ENCODE measurements at regions not wholly inside any gene's neighbourhood (a gene's known extent, or its start where the extent isn't known, plus 50 kb on each side); places are given as distances from the start of the nearest gene placed in this dataset.
"Not testable (repeated sequence)": the region's sequence is repeated elsewhere in the genome, so short reads cannot be mapped to it uniquely, and the experiment has no call there.

DNA sequence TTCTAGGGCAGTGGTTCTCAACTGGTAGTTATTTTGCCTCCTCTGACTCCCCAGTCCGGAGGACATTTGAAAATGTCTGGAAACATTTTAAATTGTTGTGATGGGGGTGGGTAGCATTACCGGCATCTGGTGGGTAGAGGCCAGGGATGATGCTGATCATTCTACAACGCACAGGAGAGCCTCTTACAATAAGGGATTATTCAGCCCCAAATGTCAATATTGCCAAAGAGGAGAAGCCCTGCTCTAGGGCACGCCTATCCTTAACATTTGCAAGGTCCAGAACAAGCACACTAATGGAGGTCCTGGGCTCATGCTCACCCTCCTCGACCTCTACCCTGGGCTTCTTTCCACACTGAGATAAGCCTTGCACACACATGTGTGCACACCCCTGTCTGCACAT, 106.4 kb downstream of the MINAR1 start:
- no peak for DNase-seq (ENCODE audit: low read depth)

DNA sequence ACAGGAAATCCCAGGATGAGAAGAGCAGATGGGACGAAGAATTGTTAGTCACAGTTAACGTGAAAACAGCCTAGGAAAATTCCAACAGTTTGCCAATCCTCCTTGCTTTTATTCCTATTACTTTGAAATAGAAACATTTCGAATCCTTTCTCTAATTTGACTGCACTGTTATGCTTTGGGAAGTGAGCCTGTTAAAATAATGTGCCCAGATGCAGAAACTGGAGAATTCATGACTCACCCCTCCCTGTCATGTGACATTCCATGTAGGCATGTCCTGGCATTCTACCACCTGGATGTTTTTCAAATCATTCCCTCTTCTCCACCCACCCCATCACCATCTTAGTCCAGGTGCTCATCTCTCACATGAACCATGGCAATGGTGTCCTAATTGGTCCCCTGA, 107.3 kb downstream of the MINAR1 start:
- peak; percentile 28 for DNase-seq (ENCODE audit: low read depth)

DNA sequence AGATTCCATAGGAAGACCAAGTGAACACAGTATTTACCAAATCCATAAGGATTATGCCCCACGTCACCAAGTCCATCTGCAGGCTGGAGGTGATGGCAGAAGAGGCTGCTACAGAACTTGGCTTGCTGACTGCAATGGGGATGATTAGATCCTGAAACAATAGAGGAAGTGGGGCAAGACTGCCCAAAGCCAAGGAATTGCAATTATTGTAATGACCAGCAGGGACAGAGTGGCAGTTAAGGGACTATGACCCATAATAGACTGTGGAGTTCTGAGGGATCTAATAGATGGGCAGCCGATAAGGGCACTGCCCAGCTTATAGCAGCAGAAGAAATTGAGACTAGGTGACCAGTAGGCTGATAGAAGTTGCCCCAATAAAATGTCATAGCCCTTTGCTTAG, 108.4 kb downstream of the MINAR1 start:
- peak; percentile 8 for DNase-seq (ENCODE audit: low read depth)

DNA sequence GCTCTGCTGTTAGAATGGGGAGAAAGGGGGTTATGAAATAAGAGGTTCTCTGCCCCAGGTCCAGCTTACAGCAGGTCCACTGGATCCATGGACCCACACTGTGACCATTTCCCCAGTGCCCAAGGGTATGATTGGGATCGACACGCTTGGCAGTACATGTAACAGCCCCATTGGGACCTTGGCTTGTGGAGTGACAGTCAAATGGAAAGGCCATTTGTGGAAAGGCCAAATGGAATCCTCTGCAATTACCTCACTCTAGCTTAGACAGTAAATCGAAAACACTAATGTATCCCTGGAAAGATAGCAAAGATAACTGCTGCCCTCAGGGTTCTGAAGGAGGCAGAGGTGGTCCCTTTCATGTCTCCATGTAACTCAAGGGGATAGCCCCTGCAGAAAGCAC, 109.1 kb downstream of the MINAR1 start:
- DNase-seq (ENCODE audit: low read depth) = no peak

DNA sequence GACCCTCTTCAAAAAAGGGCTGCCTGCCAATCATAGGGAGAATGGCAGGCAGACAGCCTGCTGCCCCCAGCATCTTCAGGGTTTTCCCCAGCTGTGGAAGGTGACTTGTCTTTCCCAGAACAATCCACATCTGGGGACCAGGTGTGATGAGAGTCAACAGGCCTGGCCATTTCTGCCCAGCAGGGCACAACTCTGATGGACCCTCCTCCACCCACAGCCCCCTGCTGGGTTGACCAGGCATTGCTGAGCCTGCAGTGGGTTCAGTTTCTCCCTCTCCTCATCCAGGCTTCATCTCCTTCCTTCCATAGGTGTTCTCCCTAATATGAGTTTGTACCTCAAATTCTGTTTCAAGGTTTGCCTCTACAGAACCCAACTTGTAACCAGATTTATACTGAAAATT, 111.0 kb downstream of the MINAR1 start:
- no peak for DNase-seq (ENCODE audit: low read depth)

DNA sequence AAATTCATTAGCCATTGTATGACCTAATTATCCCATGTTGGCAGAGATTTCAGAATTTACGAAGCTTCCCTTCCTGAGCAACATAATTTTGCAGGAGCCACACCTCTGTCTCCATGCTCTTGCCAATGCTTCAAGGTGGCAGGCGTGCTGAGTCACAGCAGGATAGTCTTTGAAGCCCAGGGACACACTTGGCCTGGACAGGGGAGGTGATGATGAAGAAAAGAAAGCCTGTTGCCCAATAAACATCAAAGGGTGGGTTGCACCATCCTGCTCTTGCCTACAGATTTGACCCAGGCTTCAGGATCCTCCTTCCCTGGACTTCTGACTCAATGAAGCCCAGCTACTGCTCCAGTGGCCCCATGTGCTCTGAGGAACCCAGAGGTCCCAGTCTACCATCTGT, 117.1 kb downstream of the MINAR1 start:
- no peak for DNase-seq (ENCODE audit: low read depth)

DNA sequence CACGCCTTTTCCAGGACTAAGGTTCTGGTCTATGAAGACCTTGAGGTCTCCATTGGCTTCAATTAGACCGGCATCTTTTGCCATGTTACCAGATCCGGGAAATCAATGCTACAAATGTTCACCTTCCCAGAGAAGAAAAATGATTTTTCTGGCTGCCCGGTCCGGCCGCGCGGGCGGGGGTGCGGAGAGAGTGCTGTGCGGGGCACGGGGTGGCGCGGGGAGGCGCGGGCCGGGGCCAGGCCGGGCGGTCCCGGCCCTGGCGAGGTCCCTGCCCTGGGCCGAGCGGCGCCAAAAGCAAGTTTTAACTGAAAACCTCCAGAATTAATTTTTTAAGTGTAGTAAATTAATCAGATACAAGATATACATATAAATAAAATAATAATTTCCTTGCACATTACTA, 128.2 kb downstream of the MINAR1 start:
- DNase-seq (ENCODE audit: low read depth) = no peak

DNA sequence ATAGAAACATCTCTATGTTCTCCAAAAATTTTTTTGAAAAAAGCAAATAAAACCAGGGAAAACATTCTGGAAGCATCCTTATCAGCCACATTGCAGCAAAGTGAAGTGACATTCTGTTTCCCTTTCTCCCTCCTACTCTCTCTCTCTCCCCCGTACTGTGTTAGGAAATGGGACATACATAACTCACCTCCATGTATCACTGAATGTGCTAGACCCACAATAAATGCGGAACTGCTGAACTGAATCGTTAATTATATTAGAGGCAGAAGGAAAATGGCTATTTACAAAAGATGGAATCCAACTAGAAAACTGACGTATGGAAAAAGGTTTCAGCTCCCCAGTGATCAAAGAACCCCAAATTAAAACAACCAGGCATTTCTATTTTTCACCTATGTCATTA, 129.8 kb downstream of the MINAR1 start:
- DNase-seq (ENCODE audit: low read depth) = no peak

DNA sequence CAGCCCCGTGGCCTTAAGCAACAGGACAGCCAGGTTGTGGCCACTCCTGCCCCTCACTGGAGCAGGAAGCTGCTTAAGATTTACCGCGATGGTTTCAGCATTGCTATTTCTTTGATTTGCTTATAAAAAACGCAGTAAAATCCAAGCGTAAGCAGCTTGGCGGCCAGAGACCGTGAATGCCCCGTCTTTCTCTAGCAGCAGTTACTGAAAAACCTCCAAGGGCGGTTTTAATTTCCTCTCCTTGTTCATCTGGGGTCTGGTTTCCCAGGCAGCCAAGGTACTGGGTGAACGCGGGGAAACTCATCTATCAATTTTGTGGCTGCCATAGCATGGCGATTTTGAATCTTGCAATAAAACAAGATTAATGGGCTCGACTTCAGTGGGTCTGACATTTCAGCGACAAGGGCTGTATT, 130.3 kb downstream of the MINAR1 start:
- DNase-seq (ENCODE audit: low read depth) = no peak

DNA sequence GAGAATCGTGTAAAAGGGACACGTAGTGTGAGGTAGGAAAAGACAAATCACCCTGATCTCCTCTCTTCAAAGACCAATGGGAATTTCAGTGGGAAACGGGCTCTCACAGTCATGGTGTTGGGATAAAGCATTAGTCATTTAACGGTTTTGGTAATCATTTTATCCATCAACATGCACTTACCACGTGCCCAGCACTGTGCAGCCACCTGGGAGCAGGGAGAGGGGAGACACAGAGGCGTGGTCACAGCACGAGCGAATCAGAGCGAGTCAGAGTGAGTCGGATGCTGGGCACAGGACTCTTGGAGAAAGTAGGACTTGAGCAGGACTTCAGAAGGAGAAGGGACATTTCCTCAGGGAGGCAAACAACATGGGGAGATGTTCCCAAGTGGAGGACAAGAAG, 130.8 kb downstream of the MINAR1 start:
- no peak for DNase-seq (ENCODE audit: low read depth)

DNA sequence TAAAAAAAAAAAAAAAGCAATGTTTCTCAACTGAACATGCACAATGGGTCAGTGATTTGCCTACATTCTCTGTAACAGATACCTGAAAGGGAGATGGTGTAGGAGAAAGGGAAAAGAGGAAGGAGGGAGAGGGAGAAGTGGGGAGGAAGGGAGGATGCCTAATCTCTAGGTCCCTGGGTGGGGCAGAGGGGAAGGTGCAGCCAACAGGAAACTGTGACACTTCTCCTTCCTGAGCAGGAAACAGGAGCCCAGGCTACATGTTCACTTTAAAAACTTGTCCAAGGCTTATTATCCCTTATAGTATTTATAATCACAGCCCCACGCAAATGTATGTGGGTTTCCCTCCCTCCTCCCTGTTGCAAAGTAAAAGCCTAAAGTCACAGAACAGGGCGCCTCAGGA, 137.9 kb downstream of the MINAR1 start:
- no peak for DNase-seq (ENCODE audit: low read depth)

DNA sequence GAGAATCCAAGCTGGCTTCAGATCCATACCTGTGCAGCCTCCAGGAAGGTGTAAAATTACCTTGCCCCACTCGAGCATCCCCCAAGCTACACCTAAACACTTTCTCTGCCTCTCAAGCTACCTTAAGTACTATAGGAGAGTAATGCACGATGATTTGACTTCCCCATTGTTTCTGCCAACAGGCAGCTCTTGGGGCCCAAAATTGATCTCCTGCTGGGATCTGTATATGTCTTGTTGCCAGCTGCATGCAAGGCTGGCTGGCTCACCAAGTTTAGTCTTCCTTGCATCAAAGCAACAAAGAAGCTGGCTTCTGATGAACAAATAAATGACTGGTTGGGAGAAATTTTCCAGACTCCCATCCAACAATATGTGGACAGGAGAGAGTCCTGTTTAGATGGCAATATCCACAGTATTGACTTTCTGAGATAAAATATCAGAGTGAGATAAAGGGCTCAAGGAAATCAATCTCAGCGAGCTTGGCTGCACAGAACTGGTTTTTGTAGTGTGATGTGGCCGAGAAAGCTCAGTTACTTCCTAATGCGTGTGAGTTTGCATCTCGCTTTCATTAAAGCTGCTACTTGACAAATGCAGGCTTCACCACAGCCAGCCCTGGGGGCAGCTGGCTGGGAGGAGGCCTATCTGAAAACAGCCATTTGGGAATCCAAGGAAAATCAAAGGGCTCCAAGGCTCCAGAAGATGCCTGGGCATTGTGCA, 140.7 kb downstream of the MINAR1 start:
- no peak for DNase-seq (ENCODE audit: low read depth)

DNA sequence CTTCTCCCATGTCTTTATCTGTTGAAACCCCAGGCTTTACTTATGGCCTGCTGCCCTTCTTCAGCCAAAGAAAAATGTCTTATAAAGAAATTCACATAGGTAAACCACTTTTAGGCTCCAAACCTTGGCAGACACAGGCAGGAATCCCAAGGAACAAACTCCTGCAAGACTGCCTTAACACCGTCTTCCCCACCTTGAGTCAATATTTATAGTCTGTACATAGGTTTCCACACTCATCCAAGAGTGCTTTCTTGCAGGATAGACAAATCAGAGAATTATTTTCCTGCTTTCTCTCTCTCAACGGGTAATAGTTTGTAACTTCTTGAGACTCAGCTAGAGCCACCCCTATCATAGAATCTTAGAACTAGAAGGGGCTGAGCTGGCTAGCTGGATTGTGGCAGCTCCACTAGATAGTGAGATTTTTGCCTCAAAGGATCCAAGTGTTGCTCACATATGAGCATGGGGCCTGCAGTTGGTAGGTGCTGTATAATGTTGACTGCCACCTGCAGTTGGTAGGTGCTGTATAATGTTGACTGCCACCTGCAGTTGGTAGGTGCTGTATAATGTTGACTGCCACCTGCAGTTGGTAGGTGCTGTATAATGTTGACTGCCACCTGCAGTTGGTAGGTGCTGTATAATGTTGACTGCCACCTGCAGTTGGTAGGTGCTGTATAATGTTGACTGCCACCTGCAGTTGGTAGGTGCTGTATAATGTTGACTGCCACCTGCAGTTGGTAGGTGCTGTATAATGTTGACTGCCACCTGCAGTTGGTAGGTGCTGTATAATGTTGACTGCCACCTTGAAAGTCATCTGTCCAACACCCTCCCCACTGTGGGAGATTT, 142.5 kb downstream of the MINAR1 start:
- DNase-seq (ENCODE audit: low read depth) = not testable (repeated sequence)

DNA sequence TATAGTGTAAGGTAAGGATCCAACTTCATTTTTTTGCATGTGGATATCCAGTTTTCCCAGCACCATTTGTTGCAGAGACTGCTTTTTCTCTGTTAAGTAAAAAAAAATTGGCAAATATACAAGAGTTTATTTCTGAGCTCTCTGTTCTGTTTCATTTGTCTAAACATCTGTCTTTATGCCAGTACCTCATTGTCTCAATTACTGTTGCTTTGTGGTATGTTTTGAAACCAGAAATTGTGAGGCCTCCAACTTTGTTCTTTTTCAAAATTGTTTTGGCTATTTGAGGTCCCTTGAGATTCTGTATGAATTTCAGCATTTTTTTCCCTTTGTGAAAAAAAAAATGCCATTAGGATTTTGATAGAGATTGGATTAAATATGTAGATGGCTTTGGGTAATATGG, 150.5 kb downstream of the MINAR1 start:
- no peak for DNase-seq (ENCODE audit: low read depth)

DNA sequence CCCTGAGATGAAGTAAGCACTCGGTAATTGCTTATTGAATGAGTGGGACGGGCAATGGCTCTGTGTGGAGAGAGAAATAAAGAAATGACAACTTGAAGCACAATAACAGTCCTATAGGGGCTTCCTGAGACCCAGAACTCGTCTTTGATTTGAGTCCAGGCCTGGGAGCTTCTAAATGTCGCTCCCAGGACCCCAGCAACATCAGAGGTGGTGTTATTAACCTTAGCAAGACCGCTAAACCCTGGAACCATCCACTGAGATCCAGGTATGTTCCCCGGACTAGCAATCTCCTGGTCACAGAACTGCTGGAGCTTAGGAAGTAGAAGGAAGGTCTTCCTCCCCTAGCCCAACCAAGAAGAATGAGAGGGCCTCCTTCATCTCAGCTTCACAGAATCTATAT, 160.0 kb downstream of the MINAR1 start:
- DNase-seq (ENCODE audit: low read depth) = no peak

DNA sequence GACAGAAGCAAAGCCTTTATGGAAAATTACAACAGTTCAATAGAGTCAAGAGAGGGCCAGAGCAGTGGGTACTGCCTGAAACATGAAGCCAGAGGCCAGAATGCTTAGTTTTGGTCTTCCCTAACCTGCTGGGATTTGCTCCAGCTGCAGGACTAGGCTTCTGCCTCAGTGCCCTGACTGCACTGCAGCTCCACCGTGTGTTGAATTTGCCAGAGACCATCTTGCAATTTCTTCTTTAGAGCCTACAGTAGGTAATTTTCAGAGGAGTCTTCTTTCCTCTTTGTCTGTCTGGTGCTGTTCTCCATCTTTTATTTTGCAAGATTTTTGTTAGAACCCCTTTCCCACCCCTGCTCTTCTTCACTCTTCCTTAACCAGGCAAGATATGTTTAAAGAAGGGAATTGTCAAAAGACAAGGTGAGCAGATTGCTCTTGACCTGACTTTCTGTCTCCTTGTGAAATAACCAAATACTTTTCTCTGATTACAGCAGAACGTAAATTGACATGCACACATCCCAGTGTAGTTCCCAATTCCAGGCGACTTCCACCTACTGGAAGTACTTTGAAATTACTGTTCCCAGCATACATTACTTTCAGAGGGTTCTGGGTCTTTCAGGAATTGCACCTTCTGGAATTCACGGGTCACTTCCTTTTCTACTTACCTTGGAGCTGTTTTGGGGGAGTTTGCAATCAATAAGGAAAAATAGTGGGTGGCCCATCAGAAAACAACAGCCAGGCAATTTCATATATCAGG, 161.2 kb downstream of the MINAR1 start:
- no peak for DNase-seq (ENCODE audit: low read depth)

DNA sequence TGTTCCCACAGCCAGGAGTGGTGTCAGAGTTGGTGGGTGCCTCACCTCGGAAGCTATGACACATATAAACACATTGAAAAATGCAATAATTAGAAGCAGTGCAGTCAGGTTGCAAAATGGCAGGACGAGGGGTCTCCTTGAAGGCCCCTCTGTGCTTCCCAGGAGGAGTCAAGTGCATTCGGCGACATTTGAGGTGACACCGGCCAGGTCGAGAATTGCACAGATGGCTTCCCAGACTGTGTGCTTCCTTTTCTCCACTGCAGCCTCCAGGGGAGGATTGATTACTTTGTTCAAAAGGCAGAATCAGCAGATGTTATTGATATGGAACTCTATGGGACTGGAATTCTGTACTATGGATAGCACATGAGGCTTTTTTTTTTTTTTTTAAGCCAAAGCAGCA, 163.2 kb downstream of the MINAR1 start:
- no peak for DNase-seq (ENCODE audit: low read depth)

DNA sequence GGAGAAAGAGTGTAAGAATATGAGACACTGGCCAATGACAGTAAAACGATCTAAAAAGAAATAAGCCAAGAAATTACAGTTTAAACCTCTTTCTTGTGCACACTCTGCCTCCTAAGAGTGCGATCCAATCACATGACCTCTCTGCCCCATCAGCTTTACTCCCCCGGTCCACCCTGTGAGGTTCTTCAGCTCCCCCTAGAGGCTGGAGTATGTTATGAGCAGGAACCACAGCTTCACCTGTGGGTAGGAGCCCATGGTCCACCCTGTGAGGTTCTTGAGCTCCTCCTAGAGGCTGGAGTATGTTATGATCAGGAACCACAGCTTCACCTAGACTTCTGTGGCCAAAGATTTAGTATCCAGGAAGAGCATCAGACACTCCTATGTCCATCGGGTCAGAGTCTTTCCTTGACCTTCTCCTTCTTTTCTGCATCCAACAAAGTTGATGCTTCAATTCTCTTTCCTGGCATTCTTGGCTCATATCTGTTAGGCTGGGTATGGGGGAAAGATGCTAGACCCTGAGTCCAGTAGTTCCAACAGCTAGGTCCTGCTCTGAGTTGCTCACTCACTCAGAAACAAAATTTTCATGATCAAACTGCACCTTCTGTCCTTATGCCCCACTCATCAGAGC, 164.0 kb downstream of the MINAR1 start:
- DNase-seq (ENCODE audit: low read depth) = peak; percentile 83

DNA sequence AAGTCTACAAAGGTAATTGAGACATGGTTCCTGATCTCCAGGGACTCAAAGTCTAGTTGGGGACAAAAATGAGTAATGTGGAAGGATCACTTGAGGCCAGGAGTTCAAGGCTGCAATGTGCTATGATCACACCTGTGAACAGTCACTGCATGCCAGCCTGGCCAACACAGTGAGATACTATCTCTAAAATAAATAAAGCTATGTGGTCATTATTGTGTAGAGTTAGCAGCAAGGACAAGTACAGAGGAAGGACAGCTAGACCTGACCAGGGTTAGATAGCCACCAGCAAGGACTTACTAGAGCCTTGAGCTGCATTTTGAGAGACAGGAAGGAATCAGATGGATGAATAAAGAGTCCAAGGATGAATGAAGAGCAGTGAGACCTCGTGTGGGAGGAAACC, 166.5 kb downstream of the MINAR1 start:
- no peak for DNase-seq (ENCODE audit: low read depth)

DNA sequence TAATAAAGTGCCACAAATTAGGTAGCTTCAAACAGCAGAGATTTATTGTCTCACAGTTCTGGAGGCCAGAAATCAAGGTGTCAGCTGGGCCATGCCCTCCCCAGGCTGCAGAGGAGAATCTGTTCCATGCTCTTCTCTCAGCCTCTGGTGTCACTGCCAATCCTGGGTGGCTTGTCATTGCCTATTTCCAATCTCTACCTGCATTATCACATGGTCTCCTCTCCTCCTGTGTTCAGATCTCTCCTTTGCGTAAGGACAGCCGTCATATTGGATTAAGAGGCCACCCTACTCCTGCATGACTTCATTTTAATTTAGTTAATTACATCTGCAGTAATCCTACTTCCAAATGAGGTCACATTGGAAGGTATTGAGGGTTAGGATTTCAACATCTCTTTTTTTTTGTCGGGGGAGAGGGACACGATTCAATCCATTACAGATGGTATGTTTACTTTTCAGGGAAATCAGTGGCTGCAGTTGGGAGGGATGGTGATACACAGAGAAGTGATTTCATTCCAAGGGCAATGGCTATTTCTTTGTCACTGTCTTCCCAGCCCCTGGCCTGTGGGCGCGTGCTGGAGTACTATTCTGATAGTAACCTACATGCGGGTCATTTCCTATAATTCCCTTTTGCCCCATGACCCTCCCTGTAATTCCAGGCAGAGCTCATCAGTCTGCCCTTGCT, 169.4 kb downstream of the MINAR1 start:
- DNase-seq (ENCODE audit: low read depth) = no peak

DNA sequence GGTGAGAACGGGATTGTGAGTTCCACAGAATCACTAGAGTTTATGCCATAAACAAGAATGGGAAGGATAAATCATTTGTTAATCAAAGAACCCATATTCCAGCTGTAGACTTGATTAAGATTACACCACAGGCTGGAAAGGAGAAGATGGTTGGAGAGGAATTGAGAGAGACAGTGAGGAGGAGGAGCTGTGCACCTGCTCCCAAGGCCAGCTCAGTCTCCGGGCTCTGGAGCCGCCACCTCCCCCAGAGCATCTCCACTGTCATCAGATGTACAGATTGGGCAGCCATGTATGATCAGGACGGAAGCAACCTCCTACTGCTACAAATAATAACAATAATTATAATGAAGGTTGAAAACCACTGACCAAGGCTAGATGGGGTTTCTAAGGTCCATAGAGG, 170.0 kb downstream of the MINAR1 start:
- no peak for DNase-seq (ENCODE audit: low read depth)
